Activated B cell treated with CpG ODN at 0.5 μM for 24 hours (primary cell): ENCODE measurements at regions not wholly inside any gene's neighbourhood (a gene's known extent, or its start where the extent isn't known, plus 50 kb on each side); places are given as distances from the start of the nearest gene placed in this dataset.

Source experiments
- ATAC-seq: fragments of 200-7000 bp; cut with Tn5 transposase; one replicate; pipeline ENCODE4 v1.10.0; 2021; ENCODE audit warnings: low read depth, mild to moderate bottlenecking, moderate library complexity
- CTCF ChIA-PET: fragments of 350-600 bp; sonication (Branson Sonifier 250); formaldehyde crosslinking; loops from one replicate; lab custom pipeline; 2021; ENCODE audit warnings: antibody characterized with exemption; lab: Charles Lee
- POLR2A ChIA-PET: fragments of 350-600 bp; sonication (Branson Sonifier 250); formaldehyde crosslinking; loops from one replicate; lab custom pipeline; 2021; ENCODE audit warnings: antibody characterized with exemption; lab: Charles Lee
- DNase-seq: peaks from one replicate; pipeline ENCODE4 v3.0.0; 2022
- H3K27ac Mint-ChIP-seq: one replicate; pipeline ENCODE4 v1.8.0; 2020; ENCODE audit warnings: mixed read lengths
- H3K27me3 Mint-ChIP-seq: one replicate; pipeline ENCODE4 v1.8.0; 2021; ENCODE audit warnings: mixed read lengths
- H3K36me3 Mint-ChIP-seq: one replicate; pipeline ENCODE4 v1.8.0; 2021; ENCODE audit warnings: low read depth, mixed read lengths
- H3K4me1 Mint-ChIP-seq: one replicate; pipeline ENCODE4 v1.8.0; 2021; ENCODE audit warnings: mixed read lengths
- H3K4me3 Mint-ChIP-seq: one replicate; pipeline ENCODE4 v1.8.0; 2020; ENCODE audit warnings: mild to moderate bottlenecking, mixed read lengths
- H3K9me3 Mint-ChIP-seq: one replicate; pipeline ENCODE4 v1.8.0; 2020; ENCODE audit warnings: mixed read lengths
- CTCF ChIP-seq: fragments of 200-600 bp; IDR thresholded peaks from one replicate; pipeline ENCODE4 v1.8.0; 2022; ENCODE audit warnings: antibody characterized with exemption, mild to moderate bottlenecking
- intact Hi-C: fragments of 100-400 bp; cut with micrococcal nuclease; formaldehyde crosslinking; loops from one replicate; pipeline ENCODE4 v1.15.1; 2024

GRCh38 chr3:10665592-10665991 lies 150.4 kb upstream of the SLC6A11 start:
- CTCF ChIA-PET, result no interaction called here
- no peak for DNase-seq
- TF ChIP-seq CTCF, result no peak
- POLR2A ChIA-PET, result no interaction called here
- Mint-ChIP-seq H3K4me1 (no peaks in the 10 kb centered on the region), H3K9me3 (no peaks in the 10 kb centered on the region), H3K27me3 (peaks cover 41% of the 10 kb centered on the region), H3K27ac (no peak overlapping the region), H3K4me3 (no peak overlapping the region), H3K36me3 (no peaks in the 10 kb centered on the region)
- no peak for ATAC-seq
- intact Hi-C loops, result no loop called here

DNA sequence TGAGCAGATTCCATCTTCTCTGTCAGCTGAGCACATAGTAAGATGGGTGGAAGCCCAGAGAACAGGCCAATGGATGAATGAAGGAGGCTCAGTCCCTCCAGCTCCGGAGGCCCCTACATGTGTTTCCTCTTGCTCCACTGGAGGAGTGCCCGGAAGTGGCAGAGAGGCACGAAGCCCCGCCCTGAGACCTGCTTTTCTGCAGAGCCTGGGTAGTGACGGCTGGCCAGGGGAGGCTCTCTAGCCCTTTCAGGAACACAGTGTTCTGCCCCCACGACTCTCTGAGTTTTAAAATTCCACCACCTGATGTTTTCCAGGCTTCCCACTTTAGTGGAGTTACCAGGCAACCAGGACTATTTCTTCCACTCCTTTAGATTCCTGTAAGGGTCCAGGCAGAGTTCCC lies 149.4 kb upstream of the SLC6A11 start:
- H3K4me3 Mint-ChIP-seq, result no peak overlapping the region
- peaks cover 34% of the 10 kb centered on the region for H3K27me3 Mint-ChIP-seq
- intact Hi-C loops, result no loop called here
- POLR2A ChIA-PET, result no interaction called here
- no peaks in the 10 kb centered on the region for H3K9me3 Mint-ChIP-seq
- no peak for TF ChIP-seq CTCF
- CTCF ChIA-PET, result no interaction called here
- no peak for ATAC-seq
- H3K36me3 Mint-ChIP-seq, result no peaks in the 10 kb centered on the region
- H3K4me1 Mint-ChIP-seq, result no peaks in the 10 kb centered on the region
- H3K27ac Mint-ChIP-seq, result no peak overlapping the region
- DNase-seq, result no peak

DNA sequence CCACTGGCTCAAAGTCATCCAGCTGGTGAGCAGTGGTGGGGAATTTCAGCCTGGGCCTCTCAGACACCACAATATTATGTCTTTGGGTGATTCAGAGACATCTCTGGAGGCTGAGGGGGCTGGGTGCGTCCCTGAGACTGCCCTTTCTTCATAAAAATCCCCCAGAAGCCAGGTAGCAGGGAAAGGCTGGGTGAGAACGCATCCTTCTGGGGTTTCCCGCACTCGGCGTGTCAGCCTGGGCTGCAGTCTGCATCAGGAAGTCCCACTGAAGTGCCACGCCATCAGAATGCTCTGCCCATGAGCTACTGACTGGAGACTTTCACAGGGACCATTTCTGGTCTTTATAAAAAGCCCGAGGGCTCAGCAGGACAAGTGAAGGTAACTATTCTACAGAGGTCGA lies 148.8 kb upstream of the SLC6A11 start:
- Mint-ChIP-seq H3K27ac (no peak overlapping the region), H3K9me3 (no peaks in the 10 kb centered on the region), H3K4me3 (no peak overlapping the region), H3K27me3 (peaks cover 34% of the 10 kb centered on the region), H3K4me1 (no peaks in the 10 kb centered on the region), H3K36me3 (no peaks in the 10 kb centered on the region)
- CTCF ChIA-PET, result no interaction called here
- intact Hi-C loops, result no loop called here
- DNase-seq (no peak), ATAC-seq (no peak)
- POLR2A ChIA-PET, result interaction anchor here (0.6 kb wide), 1 partner anchor 1018 kb away, joined by 3 read pairs; no protein-coding TSS in a partner anchor
- TF ChIP-seq CTCF, result no peak

DNA sequence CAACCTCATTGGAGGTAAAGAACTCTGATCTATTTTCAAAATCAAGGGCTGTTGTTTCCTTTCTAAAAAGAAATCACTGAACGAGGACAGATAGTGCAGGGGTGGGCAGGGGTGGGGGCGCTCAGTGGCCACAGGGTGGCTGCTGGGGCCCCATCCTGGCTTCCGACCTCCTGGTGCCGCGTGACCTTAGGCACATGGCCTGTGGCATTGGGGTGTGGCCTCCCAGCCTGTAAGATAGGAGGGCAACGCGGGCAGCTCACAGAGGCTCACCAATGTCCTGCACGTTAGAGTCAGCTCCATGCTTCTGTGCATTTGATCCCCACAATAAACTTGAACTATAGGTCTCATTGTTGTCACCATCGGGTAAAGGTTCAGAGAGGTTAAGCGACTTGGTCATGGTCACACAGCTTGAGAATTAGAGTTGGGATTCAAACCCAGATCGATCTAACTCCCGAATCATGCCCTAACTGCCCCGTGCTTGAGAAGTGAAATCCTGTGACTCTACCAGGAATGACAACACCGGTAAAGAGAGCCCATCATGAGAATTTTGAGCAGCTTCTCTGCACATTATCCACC lies 148.0 kb upstream of the SLC6A11 start:
- H3K27me3 Mint-ChIP-seq, result peaks cover 34% of the 10 kb centered on the region
- no peak for TF ChIP-seq CTCF
- no peaks in the 10 kb centered on the region for H3K9me3 Mint-ChIP-seq
- no peak overlapping the region for H3K4me3 Mint-ChIP-seq
- CTCF ChIA-PET, result no interaction called here
- no peaks in the 10 kb centered on the region for H3K36me3 Mint-ChIP-seq
- no peak for ATAC-seq
- DNase-seq, result no peak
- POLR2A ChIA-PET, result interaction anchor here (0.6 kb wide), 1 partner anchor 1018 kb away, joined by 3 read pairs; no protein-coding TSS in a partner anchor
- intact Hi-C loops, result no loop called here
- H3K4me1 Mint-ChIP-seq, result no peaks in the 10 kb centered on the region
- no peak overlapping the region for H3K27ac Mint-ChIP-seq

GRCh38 chr3:10669490-10670048 lies 146.5 kb upstream of the SLC6A11 start:
- no peak for DNase-seq
- H3K4me3 Mint-ChIP-seq, result no peak overlapping the region
- no peaks in the 10 kb centered on the region for H3K9me3 Mint-ChIP-seq
- H3K27me3 Mint-ChIP-seq, result peaks cover 26% of the 10 kb centered on the region
- ATAC-seq, result no peak
- CTCF ChIA-PET, result no interaction called here
- no peak for TF ChIP-seq CTCF
- H3K27ac Mint-ChIP-seq, result no peak overlapping the region
- POLR2A ChIA-PET, result no interaction called here
- no peaks in the 10 kb centered on the region for H3K36me3 Mint-ChIP-seq
- no peaks in the 10 kb centered on the region for H3K4me1 Mint-ChIP-seq
- intact Hi-C loops, result no loop called here
